ENCODE measurements at regions not wholly inside any gene's neighbourhood (a gene's known extent, or its start where the extent isn't known, plus 50 kb on each side); places are given as distances from the start of the nearest gene placed in this dataset.

GRCh38 chr2:56753182-56753581 is 569.4 kb downstream of the CCDC85A start:
- no peak overlapping the region for H3K4me3 ChIP-seq (ENCODE audit: low read depth, low read length)
- TF ChIP-seq CTCF (IDR thresholded peaks at IDR 0.05; ENCODE audit: borderline replicate concordance, insufficient read depth, low read depth, low read length): no peak

- TF ChIP-seq CTCF (IDR thresholded peaks at IDR 0.05; ENCODE audit: borderline replicate concordance, insufficient read depth, low read depth, low read length): no peak
- H3K4me3 ChIP-seq (ENCODE audit: low read depth, low read length): no peak overlapping the region
These were observed 570.4 kb downstream of the CCDC85A start for GRCh38 chr2:56754066-56754615.

- H3K4me3 ChIP-seq (ENCODE audit: low read depth, low read length): no peak overlapping the region
These were observed 570.8 kb downstream of the CCDC85A start for GRCh38 chr2:56754627-56755026.

GRCh38 chr2:56757884-56758545 is 574.2 kb downstream of the CCDC85A start:
- no peak for TF ChIP-seq CTCF (IDR thresholded peaks at IDR 0.05; ENCODE audit: borderline replicate concordance, insufficient read depth, low read depth, low read length)
- no peak overlapping the region for H3K4me3 ChIP-seq (ENCODE audit: low read depth, low read length)

More at GRCh38 chr2:56754627-56755026, 570.8 kb downstream of the CCDC85A start:
- TF ChIP-seq CTCF (IDR thresholded peaks at IDR 0.05; ENCODE audit: borderline replicate concordance, insufficient read depth, low read depth, low read length): no peak

GRCh38 chr2:56763683-56764082 is 579.9 kb downstream of the CCDC85A start:
- no peak for TF ChIP-seq CTCF (IDR thresholded peaks at IDR 0.05; ENCODE audit: borderline replicate concordance, insufficient read depth, low read depth, low read length)
- no peak overlapping the region for H3K4me3 ChIP-seq (ENCODE audit: low read depth, low read length)

GRCh38 chr2:56768973-56769372 is 585.2 kb downstream of the CCDC85A start:
- no peak for TF ChIP-seq CTCF (IDR thresholded peaks at IDR 0.05; ENCODE audit: borderline replicate concordance, insufficient read depth, low read depth, low read length)

GRCh38 chr2:56770490-56770889 is 586.7 kb downstream of the CCDC85A start:
- TF ChIP-seq CTCF (IDR thresholded peaks at IDR 0.05; ENCODE audit: borderline replicate concordance, insufficient read depth, low read depth, low read length): no peak
- no peak overlapping the region for H3K4me3 ChIP-seq (ENCODE audit: low read depth, low read length)

More at GRCh38 chr2:56768973-56769372, 585.2 kb downstream of the CCDC85A start:
- no peak overlapping the region for H3K4me3 ChIP-seq (ENCODE audit: low read depth, low read length)

Measured in GM12875 (cell line).